ENCODE measurements at regions not wholly inside any gene's neighbourhood (a gene's known extent, or its start where the extent isn't known, plus 50 kb on each side); places are given as distances from the start of the nearest gene placed in this dataset.

DNA sequence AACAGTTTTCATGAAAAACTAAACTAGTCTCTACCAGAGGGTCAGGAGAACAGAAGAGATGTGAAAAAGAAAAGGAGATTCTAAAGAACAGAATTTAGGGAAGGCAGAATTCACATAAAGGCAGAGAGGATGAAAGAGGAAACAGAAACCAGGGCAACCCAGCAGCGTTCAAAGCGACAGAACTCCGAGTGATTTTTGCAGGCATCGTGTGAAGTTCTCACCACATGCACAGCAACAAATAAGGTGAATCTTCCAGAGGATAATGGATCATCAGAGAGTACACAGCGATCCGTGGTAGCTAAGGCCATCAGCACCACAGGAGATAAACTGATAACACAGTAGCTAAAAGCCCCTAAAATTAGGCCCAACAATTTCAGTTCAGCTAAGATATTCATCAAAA, 250.8 kb upstream of the THBS1 start:
- DNase-seq, result no peak

DNA sequence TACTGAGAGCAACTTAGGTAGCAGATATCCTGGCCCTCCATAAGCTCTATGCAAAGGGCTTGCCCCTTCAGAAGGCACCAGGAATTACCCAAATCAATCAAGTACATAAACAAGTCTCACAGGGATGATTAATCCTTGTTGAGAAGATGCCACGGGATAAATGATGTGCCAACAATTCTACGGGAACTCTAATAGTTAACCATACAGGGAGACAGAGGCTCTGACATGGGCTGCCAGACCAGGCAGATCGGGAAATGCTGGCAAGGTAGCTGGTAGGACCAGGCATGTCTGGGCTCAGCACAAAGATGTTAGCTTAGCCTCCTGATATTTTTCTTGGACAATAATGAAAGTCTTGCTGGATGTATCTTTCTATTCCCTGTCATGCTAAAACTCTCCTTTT, 249.3 kb upstream of the THBS1 start:
- no peak for DNase-seq

DNA sequence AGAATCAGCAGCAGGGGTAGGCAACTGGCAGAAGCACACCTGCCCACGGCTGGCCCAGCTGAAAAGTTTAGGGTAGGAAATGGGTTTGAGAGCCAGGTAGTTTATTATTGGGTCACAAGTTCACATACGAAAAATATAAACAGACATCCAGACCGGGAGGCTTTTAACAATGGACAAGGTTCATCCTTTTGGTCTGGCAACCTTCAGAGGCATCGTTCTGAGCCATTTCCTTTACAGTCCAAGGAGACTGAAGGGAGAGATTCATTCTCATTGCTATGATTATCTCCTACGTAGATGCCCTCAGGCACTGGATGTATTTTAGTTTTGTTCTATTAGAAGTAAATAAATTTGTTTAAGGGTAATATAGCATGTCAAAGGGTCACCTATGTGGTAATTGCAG, 248.0 kb upstream of the THBS1 start:
- no peak for DNase-seq

DNA sequence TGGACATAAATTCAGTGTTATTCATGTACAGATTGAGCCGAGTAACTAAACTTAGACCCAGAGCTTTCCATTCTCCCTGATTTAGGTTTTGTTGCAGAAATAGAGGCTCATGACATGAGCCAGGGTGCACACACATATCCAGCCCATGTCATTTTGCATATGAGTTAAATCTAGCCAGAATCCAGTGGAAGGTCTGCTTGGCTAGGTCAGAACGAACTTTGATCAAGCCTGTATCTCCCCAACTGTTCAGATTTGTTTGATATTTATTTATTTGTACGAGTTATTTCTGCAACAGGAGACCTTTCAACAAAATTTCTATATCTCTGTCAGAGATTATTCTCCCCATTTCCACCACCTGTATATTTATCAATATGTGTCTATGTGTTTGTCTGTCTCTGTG, 247.5 kb upstream of the THBS1 start:
- DNase-seq, result no peak

DNA sequence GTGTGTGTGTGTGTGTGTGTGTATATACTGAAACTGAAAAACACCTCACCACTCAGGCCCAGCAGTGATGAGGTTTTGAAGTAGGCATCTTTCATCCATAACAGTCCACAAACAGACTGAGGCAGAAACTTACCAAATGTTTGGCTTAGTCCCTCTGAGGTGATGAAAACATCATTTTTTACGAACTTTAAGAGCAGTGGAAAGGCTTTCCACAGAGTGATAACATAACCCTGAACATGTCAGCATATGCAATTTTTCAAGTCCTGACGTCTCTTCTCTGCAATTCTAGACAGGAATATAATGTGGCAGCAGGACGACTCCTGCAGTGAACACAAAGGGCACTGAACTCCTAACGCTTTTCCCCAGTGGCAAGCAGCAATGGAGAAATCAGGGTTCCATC, 247.0 kb upstream of the THBS1 start:
- DNase-seq, result no peak

DNA sequence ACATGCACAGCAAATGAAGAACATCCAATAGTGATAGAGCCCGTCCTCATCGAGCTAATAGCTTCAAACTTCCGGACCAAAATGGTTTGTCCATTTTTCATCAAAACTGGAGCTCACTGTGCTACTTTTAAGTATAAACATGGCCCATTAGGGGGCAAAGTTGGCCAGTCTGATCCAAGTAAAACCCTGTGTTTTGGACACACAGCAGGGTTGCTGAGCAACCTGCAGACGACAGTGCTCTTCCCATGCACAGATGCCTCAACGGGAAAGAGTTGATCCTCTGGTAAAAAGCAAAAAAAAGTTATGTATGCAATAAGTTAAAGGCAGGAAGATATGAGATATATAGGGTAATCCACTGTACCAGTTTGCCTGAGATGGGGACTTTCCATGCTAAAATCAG, 244.0 kb upstream of the THBS1 start:
- no peak for DNase-seq

DNA sequence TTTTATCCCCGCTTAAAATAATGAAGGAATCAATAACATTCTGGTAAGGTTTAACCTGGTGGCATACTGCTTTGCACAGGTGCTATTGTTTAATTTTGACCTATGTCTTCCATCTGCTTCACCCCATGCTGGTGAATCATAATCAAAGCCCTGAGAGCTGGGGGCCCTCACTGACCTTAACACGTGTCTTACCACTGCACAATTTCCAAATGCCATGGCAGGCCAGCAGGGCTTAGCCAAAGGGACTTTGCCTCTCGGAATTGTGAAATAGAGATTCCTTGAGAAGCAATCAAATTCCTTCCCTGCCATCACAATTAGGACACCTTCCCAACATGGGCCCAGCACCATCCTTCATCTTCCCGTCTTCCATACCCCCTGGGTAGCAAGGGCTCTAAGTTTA, 242.6 kb upstream of the THBS1 start:
- no peak for DNase-seq

DNA sequence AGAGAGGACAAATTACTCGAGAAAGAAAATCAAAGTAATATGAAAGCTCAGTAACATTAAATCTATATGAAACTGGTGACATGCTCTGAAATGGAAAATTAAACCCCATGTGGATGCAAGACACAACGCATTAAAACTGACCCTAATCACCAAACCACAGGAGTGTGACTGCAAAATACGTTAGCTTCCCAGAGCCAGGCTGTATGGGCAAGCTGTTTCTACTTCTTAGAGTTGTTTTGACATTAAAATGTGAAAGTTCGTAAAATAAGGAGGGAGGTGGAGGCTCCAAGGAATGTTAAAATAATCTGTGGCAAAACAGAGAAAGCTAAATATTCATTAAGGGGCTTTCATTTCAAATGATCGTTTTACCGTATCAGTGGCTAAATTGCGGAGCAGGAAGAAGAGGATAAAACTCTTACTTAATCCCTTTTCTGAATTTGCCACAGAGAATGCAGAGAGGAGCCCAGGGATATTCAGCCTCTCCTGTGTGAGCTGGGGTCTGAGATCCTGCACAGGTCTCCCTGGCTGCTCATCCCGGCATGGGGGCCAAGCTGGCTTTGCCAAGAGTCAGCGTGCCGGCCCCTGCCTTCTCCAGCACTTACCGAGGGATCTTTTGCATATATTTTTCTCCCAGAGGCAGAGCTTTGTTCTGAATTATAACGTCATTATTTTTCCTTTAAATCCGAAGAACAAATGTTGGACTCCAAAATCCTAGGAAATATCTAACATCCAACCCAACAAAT, 239.8 kb upstream of the THBS1 start:
- DNase-seq, result no peak

DNA sequence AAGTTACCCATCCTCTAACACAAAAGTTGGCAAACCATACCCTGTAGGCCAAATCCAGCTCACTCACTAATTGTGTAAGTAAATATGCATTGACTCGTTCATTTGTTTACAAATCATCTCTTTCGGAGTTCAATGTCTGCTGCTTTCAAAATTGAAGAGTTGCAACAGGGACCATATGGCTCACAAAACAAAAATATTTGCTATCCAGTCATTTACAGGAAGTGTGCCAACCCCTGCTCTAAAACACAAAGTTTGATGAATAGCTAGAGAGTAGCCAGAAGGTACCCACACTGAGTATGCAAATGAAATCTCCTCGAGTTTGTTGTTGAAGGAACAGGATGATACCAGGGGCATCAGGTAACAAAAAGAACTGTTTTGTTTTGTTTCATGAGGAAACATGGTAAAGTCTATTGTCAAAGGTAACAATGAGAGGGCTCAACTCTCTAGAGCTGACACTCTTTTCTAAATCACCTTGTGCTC, 236.2 kb upstream of the THBS1 start:
- no peak for DNase-seq

DNA sequence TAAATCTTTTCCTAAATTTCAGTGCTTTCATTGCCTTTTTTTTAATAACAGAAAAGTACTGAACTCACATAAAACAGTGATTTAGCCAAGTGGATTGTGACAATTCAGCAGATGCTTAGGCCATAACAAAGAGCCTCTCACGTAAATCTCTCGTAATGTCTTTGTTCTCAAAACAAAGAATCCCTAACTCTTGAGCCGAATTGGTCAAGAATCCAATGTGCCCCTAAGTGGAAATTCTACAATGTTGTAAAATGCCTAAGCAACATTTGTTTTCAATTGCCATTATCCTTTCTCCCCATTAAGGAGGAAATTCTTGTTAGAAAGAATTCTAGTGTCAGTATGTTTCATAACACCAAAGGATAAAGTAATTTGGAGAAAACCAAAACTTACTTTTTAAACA, 235.7 kb upstream of the THBS1 start:
- DNase-seq, result no peak

DNA sequence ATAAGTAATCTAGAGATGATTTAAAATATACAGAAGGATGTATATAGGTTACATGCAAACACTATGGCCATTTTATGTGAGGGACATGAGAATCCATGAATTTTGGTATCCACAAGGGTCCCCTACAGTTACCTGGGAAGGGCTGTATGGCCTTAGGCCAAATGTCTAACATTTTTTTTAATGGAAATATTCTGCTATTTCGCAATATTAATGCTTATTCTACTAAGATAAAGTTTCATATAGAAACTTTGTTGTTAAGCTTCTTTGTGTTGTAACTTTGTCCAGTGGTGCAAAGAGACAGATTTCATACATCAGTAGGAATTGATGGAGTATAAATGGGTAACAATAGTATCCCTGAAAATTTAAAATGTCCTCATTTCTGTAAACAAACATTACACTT, 233.4 kb upstream of the THBS1 start:
- no peak for DNase-seq

DNA sequence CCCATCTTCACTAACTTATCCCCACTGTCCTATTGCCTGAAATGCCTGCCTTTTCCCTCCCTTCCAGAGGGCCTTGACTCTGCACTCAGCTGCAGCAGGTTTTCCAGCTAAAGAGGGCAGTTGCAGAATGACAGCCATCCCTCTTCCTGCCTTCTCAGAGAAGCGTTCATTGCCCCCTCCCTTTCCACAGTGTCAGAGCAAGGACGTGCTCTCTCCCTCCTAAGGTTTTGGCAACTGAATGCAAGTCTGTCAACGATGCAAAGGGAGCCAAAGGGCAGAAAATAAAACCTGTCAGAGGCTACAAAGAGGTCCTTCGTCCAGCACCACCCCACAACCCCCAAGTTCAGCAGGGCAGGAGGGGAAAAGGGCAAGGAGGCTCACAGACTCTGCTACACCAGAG, 230.1 kb upstream of the THBS1 start:
- no peak for DNase-seq

DNA sequence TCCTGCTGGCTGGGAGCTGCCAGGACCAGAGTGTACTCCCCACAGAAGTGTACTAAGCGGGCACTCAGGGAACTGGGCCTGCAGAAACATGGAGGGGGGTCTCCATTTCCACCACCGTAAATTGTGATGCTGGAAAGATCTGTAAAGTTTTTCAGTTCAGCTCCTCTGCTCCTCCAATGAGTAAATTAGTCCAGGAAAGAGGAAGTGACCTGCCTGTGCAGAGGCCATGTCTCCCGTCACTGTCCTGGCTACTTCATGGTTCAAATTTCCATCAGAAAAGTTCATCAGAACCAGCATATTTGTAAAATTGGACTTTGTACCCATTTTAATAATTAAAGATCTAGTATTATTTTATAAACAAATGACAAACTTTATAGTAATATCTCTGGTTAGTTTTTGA, 226.7 kb upstream of the THBS1 start:
- no peak for DNase-seq

DNA sequence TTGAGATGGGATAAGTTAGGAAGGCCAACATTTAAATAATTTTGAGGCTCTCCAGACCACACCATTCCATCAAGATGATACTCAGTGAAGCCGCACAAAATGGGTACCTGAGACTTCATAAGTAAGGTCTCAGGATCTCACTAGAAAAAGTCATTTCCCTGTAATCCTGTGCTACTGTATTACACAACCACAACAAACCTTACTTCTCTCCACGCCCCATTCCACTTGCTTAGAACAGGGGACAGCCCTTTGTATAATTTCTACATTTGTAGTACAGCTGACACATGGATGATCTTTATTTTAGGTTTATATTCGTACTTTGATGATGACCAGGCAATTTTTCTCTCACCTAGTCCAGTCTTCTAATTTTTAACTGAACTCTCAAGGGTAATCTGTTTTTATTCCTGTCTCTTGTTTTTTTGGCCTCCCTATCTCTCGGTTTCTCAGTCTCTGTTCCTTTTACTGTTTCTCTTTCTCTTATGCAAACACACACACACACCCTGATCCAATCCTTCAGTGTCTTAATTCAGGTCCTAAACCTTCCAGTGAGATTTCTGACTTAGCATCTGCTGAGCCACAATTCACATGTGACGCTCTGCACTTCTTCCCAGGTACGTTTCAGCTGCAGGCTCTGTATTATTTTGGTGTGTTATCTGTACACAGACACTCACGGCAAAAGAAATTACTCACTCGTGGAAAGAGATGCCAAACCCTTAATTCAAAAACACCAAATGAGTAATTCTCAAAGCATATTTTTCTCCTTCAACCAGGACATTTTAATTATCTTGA, 223.2 kb upstream of the THBS1 start:
- DNase-seq, result no peak

DNA sequence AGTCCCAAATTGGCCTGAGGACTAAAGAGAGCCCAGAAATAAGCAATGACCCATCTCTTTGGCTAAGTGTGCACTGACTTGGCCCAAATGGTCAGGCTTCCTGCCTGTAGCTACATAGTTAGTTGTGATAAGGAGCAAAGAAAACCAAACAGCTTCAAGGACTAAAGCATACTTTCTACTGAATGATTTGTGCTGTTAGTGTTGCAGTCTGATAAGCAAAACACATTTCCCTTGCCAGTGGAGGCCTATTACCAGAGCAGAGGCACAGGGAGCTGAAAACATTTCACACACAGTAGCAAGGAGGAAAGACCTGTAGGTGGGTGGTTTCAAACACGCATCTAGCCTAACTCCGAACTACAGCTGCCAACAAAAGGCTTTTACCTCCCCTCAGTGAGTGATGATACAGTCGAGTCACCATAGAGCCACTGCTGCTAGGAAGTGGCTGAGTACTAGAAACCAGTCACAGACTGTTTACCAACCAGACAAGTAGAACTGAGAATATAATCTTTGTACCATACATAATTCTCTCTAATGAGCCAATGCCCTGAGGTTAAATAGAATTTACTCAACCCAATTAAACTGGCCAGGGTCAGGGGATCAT, 222.3 kb upstream of the THBS1 start:
- DNase-seq, result no peak

DNA sequence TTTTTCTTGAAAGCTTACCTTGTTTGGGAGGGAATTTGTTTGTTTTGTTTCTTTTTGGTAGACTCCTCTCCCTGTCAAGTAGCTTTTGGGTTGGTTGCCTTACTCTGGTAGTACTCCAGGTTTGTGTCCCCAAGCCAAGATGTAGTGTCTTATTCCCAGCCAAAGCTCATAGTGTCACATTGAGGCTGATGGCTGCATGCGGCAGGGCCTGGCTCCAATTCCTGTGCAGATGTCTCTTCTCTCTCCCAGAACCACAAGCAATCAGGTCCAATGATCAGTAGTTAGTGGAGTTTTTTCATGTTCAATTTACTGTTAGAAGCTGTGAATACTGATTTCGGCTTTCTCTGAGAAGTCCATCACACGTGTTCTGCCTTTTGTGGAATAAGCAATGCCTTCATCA, 221.1 kb upstream of the THBS1 start:
- DNase-seq, result no peak

DNA sequence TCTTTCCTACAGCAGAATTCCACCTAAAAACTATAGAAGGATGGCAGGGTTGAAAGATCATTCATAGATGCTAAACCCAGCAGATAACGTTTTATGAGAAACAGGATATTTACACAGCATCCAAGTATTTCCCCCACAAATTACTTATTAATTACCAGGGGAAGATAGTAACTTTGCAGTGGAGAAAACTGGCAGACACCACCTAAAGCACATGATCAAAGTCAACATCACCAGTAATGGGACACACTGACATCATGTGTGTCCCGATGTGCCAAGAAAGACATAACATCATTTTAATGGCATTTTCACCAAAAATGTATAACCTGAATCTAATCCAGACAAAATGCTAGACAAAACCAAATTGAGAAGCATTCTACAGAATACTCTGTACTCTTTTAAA, 220.4 kb upstream of the THBS1 start:
- no peak for DNase-seq

DNA sequence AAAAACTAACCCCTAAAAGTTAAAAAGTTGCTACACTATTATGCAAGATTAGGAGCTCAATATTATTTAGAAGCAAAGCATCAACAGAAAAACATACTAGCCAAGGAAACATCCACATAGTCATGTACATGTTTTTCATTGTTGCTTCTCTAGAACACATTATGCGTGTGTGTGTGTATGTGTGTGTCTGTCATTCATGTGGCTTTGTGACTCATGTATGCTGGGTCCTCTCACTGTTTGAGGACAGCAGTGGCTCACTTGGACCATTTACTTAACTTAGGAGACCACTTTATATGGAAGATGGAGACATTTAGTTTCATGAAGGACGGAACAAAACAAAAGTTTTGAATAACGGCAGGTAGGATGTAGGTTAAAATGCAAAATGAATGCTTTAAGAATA, 219.4 kb upstream of the THBS1 start:
- DNase-seq, result no peak

DNA sequence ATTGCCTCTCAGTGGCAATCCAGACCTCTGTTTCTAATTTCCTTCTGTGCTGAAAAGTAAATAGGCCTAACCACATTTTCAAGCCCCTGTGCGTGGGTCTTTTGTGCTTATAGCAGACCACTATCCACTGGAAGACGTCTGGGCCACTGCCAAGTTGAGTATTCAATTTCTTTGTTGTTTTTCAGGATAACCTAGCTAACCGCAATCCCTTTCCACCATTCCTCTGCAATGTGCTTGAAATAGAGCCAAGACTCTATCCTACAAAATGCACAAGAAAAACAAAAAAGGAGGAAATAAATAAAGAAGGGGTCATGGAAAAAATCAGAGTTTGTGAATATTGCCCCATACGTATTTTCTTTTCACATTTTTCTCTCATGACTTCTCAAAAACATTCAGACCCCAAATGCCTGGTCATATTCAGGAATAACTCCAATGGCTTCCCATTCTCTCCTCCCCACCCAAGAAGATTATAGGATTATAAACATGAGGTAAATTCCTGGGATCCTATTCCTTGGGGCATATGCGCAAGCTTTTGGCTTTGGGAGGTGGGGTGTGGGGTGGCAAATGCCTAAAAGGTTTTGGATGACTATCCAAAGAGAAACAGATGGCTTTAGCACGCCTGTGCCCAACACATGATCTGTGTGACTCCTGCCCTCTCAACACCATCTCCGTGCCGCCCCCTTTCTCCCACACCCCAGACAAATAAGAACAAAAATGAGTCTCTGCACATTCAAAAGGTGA, 217.9 kb upstream of the THBS1 start:
- DNase-seq, result no peak

DNA sequence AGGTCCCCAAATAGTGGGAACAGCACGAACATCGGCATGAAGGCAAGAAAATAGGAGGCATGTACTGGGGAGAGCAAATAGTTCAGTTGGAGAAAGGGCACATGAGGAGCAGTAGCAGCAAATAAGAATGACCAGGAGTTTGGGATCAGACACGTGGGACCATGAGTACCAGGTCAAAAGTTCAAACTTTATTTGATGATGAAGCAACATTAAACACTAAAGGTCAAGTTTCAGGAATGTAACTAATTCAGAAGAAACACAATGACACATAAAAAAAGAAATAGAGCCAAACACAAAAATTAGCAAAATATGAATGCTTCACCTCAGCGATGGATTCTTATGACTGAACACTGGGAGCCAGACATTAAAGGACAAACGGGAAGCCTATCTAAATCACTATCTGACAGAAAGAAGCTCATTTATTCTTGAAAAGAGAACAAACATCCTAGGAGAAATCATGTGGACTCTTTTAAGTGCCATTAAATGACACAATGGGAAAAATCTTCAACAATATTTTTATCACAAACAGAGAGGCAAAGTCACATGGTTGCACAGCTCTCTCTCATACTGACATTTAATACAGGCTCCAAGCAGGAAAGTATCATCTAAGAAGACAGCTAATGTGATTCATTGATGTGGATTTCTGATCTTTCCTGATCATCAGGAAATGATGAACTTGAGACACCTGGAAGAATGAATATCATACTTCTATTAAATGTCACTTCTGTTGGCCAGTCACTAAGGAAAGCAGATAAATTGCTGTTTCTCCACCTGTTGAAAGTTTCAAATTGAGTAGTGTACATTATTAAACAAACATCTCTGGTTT, 216.9 kb upstream of the THBS1 start:
- no peak for DNase-seq

DNA sequence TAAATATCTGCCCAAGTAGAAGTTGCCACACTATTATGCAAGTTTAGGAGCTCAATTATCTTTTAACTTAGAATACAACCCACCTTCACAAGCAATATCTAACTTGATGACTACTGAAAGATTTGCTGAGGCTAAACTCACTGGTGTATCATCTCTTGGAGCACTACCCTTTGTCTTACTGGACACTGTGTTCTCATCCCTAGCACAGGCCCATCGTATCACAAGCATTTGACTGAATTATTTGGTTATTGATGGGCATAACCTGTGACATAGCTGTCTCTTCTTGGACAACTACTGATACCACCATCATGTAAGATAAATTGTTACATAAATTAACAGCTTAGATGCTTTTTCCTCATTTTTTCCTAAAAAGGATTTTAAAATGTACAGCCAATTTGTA, 216.2 kb upstream of the THBS1 start:
- no peak for DNase-seq

DNA sequence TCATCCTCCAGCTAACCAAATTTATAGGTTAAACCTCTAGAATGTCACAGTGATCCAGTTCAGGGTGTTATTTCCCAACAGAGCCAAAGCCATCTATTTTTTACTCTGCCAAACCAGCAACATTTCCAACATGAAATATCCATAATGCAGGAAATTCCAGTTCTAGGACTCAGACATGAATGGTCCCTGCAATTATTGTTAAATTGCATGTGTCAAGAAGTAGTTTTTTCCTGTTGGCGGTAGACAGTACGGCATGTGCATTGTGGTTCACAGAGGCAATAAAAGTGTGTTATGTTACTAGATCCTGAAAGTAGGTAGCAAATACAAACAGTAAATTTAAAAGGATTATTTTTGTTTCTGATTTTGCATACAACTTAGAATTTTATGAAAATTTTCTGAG, 215.7 kb upstream of the THBS1 start:
- DNase-seq, result no peak

DNA sequence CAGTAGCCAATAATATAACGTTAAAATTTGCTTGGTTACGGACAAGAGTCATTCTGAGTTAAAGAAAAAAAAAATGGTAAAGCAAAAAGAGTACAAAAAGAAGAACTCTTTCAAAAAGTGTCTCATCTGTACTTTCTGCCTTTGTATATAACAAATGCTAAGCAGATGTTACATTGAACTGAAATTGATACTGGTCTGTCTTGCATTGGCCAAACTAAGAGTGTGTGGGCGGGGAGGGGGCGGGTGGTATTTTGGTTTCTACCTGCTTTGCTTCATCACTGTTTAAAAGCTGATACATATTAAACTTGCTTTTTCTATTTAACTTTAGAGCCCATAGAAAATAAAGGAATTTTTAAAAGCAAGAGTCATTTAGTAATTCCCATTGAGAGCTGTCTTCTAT, 215.0 kb upstream of the THBS1 start:
- no peak for DNase-seq

Measured in stimulated activated CD4-positive, alpha-beta T cell treated with anti-CD3 and anti-CD28 coated beads, Interleukin-1b, Interleukin-23, amount 100 ng/mL, for 48 hours (primary cell).